GM23338 (cell line): ENCODE measurements at regions not wholly inside any gene's neighbourhood (a gene's known extent, or its start where the extent isn't known, plus 50 kb on each side); places are given as distances from the start of the nearest gene placed in this dataset.

Experiments used
- CREB1 ChIP-seq: fragments of 250-450 bp; sonication (Bioruptor Pico); IDR thresholded peaks from 2 replicates; pipeline ENCODE4 v1.5.0; 2020; ENCODE audit warnings: low read depth, mild to moderate bottlenecking, moderate library complexity
- EZH2 ChIP-seq: fragments of 200-600 bp; sonication (generic); IDR thresholded peaks from one replicate; pipeline ENCODE4 v1.8.0; 2017; ENCODE audit warnings: antibody characterized with exemption, mild to moderate bottlenecking, low read depth; ENCODE audit not compliant: unreplicated experiment
- EZH2phosphoT487 ChIP-seq: fragments of 200-600 bp; sonication (generic); IDR thresholded peaks from one replicate; pipeline ENCODE4 v1.8.1; 2018; ENCODE audit warnings: antibody characterized with exemption; ENCODE audit not compliant: unreplicated experiment
- JUNB ChIP-seq: IDR thresholded peaks from one replicate; pipeline ENCODE4 v1.6.1; 2016; ENCODE audit warnings: antibody characterized with exemption; ENCODE audit not compliant: unreplicated experiment
- NANOG ChIP-seq: IDR thresholded peaks from 2 replicates; pipeline ENCODE4 v1.6.1; 2016; ENCODE audit warnings: antibody characterized with exemption, borderline replicate concordance
- POLR2AphosphoS5 ChIP-seq: IDR thresholded peaks from 2 replicates; pipeline ENCODE4 v1.6.1; 2016; ENCODE audit warnings: antibody characterized with exemption, low read depth
- STAT1 ChIP-seq: IDR thresholded peaks from one replicate; pipeline ENCODE4 v1.6.1; 2016; ENCODE audit warnings: antibody characterized with exemption; ENCODE audit not compliant: unreplicated experiment
- ZNF114 ChIP-seq: fragments of 250-450 bp; sonication (Bioruptor Pico); IDR thresholded peaks from 2 replicates; pipeline ENCODE4 v1.5.0; 2020; ENCODE audit warnings: mild to moderate bottlenecking, moderate library complexity
- ZNF331 ChIP-seq: fragments of 250-450 bp; sonication (Bioruptor Pico); IDR thresholded peaks from 2 replicates; pipeline ENCODE4 v1.5.0; 2020; ENCODE audit warnings: low read depth, mild to moderate bottlenecking, moderate library complexity
- TF ChIP-seq, protein P1 (sequence below), 2 experiments: fragments of 200-600 bp in 1 of 2; sonication (generic) in 1 of 2; conservative IDR thresholded peaks; 2 replicates each; pipeline versions ENCODE4 v1.5.1 to v1.6.1; 2016 to 2017; ENCODE audit warnings: antibody characterized with exemption in 2 of 2, low read depth in 2 of 2, mild to moderate bottlenecking in 2 of 2, moderate library complexity in 1 of 2
- TF ChIP-seq, protein P2 (sequence below): IDR thresholded peaks from 2 replicates; pipeline ENCODE4 v1.6.1; 2016; ENCODE audit warnings: antibody characterized with exemption
- TF ChIP-seq, protein P3 (sequence below): IDR thresholded peaks from one replicate; pipeline ENCODE4 v1.6.1; 2018; ENCODE audit warnings: antibody characterized with exemption; ENCODE audit not compliant: unreplicated experiment
- TF ChIP-seq, protein P4 (sequence below): fragments of 250-450 bp; sonication (Bioruptor Pico); IDR thresholded peaks from 2 replicates; pipeline ENCODE4 v1.5.0; 2020; ENCODE audit warnings: mild to moderate bottlenecking, moderate library complexity

DNA sequence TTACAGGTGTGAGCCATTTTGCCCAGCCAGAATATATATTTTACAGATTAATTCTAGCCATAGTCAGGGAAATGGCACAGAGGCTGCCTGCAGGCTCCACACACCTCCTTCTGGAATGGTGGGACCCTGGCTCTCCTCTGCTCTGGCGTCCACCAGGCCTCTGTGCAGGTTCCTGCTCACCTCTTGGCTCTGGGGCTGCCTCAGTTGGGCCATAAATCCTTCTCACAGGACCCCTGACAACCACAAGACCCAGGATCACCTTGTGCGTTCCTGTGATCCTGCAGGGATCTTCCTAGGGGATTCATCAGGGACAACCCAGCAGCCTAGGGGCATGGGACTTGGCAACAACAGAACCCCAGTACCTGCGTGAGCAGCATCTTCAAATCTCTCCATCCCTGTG lies 93.0 kb upstream of the FSTL4 start:
- TF ChIP-seq EZH2phosphoT487 (no peak), EZH2 (no peak), NANOG (no peak), ZNF331 (CRISPR knock-in tag) (no peak), JUNB (no peak), CREB1 (CRISPR knock-in tag) (no peak), POLR2AphosphoS5 (no peak), ZNF114 (CRISPR knock-in tag) (no peak), STAT1 (no peak)
- TF ChIP-seq, protein P1, sequence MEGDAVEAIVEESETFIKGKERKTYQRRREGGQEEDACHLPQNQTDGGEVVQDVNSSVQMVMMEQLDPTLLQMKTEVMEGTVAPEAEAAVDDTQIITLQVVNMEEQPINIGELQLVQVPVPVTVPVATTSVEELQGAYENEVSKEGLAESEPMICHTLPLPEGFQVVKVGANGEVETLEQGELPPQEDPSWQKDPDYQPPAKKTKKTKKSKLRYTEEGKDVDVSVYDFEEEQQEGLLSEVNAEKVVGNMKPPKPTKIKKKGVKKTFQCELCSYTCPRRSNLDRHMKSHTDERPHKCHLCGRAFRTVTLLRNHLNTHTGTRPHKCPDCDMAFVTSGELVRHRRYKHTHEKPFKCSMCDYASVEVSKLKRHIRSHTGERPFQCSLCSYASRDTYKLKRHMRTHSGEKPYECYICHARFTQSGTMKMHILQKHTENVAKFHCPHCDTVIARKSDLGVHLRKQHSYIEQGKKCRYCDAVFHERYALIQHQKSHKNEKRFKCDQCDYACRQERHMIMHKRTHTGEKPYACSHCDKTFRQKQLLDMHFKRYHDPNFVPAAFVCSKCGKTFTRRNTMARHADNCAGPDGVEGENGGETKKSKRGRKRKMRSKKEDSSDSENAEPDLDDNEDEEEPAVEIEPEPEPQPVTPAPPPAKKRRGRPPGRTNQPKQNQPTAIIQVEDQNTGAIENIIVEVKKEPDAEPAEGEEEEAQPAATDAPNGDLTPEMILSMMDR (conservative IDR thresholded peaks at IDR 0.05; ENCODE audit: low read depth in 2 of 2): no peak
- TF ChIP-seq, protein P2, sequence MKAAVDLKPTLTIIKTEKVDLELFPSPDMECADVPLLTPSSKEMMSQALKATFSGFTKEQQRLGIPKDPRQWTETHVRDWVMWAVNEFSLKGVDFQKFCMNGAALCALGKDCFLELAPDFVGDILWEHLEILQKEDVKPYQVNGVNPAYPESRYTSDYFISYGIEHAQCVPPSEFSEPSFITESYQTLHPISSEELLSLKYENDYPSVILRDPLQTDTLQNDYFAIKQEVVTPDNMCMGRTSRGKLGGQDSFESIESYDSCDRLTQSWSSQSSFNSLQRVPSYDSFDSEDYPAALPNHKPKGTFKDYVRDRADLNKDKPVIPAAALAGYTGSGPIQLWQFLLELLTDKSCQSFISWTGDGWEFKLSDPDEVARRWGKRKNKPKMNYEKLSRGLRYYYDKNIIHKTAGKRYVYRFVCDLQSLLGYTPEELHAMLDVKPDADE: no peak
- TF ChIP-seq, protein P3, sequence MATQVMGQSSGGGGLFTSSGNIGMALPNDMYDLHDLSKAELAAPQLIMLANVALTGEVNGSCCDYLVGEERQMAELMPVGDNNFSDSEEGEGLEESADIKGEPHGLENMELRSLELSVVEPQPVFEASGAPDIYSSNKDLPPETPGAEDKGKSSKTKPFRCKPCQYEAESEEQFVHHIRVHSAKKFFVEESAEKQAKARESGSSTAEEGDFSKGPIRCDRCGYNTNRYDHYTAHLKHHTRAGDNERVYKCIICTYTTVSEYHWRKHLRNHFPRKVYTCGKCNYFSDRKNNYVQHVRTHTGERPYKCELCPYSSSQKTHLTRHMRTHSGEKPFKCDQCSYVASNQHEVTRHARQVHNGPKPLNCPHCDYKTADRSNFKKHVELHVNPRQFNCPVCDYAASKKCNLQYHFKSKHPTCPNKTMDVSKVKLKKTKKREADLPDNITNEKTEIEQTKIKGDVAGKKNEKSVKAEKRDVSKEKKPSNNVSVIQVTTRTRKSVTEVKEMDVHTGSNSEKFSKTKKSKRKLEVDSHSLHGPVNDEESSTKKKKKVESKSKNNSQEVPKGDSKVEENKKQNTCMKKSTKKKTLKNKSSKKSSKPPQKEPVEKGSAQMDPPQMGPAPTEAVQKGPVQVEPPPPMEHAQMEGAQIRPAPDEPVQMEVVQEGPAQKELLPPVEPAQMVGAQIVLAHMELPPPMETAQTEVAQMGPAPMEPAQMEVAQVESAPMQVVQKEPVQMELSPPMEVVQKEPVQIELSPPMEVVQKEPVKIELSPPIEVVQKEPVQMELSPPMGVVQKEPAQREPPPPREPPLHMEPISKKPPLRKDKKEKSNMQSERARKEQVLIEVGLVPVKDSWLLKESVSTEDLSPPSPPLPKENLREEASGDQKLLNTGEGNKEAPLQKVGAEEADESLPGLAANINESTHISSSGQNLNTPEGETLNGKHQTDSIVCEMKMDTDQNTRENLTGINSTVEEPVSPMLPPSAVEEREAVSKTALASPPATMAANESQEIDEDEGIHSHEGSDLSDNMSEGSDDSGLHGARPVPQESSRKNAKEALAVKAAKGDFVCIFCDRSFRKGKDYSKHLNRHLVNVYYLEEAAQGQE: no peak
- TF ChIP-seq, protein P4, sequence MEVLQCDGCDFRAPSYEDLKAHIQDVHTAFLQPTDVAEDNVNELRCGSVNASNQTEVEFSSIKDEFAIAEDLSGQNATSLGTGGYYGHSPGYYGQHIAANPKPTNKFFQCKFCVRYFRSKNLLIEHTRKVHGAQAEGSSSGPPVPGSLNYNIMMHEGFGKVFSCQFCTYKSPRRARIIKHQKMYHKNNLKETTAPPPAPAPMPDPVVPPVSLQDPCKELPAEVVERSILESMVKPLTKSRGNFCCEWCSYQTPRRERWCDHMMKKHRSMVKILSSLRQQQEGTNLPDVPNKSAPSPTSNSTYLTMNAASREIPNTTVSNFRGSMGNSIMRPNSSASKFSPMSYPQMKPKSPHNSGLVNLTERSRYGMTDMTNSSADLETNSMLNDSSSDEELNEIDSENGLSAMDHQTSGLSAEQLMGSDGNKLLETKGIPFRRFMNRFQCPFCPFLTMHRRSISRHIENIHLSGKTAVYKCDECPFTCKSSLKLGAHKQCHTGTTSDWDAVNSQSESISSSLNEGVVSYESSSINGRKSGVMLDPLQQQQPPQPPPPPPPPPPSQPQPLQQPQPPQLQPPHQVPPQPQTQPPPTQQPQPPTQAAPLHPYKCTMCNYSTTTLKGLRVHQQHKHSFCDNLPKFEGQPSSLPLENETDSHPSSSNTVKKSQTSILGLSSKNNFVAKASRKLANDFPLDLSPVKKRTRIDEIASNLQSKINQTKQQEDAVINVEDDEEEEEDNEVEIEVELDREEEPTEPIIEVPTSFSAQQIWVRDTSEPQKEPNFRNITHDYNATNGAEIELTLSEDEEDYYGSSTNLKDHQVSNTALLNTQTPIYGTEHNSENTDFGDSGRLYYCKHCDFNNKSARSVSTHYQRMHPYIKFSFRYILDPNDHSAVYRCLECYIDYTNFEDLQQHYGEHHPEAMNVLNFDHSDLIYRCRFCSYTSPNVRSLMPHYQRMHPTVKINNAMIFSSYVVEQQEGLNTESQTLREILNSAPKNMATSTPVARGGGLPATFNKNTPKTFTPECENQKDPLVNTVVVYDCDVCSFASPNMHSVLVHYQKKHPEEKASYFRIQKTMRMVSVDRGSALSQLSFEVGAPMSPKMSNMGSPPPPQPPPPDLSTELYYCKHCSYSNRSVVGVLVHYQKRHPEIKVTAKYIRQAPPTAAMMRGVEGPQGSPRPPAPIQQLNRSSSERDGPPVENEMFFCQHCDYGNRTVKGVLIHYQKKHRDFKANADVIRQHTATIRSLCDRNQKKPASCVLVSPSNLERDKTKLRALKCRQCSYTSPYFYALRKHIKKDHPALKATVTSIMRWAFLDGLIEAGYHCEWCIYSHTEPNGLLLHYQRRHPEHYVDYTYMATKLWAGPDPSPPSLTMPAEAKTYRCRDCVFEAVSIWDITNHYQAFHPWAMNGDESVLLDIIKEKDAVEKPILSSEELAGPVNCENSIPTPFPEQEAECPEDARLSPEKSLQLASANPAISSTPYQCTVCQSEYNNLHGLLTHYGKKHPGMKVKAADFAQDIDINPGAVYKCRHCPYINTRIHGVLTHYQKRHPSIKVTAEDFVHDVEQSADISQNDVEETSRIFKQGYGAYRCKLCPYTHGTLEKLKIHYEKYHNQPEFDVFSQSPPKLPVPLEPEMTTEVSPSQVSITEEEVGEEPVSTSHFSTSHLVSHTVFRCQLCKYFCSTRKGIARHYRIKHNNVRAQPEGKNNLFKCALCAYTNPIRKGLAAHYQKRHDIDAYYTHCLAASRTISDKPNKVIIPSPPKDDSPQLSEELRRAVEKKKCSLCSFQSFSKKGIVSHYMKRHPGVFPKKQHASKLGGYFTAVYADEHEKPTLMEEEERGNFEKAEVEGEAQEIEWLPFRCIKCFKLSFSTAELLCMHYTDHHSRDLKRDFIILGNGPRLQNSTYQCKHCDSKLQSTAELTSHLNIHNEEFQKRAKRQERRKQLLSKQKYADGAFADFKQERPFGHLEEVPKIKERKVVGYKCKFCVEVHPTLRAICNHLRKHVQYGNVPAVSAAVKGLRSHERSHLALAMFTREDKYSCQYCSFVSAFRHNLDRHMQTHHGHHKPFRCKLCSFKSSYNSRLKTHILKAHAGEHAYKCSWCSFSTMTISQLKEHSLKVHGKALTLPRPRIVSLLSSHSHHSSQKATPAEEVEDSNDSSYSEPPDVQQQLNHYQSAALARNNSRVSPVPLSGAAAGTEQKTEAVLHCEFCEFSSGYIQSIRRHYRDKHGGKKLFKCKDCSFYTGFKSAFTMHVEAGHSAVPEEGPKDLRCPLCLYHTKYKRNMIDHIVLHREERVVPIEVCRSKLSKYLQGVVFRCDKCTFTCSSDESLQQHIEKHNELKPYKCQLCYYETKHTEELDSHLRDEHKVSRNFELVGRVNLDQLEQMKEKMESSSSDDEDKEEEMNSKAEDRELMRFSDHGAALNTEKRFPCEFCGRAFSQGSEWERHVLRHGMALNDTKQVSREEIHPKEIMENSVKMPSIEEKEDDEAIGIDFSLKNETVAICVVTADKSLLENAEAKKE (CRISPR knock-in tag): no peak
